RWPE2 (cell line): ENCODE measurements at regions not wholly inside any gene's neighbourhood (a gene's known extent, or its start where the extent isn't known, plus 50 kb on each side); places are given as distances from the start of the nearest gene placed in this dataset.

Experiments used
- ATAC-seq: fragments of 200-7000 bp; cut with Tn5 transposase; 3 replicates; pipeline ENCODE4 v1.9.1; 2021; ENCODE audit warnings: low read depth
- DNase-seq: peaks from one replicate; pipeline ENCODE4 v3.0.0-alpha.2; 2020; ENCODE audit warnings: low spot score
- H3K27ac ChIP-seq: fragments of 450-650 bp; 2 replicates; pipeline ENCODE4 v1.5.1; 2017; ENCODE audit warnings: mild to moderate bottlenecking; ENCODE audit not compliant: poor library complexity, severe bottlenecking
- H3K27me3 ChIP-seq: fragments of 250-450 bp; sonication (Bioruptor Pico); 2 replicates; pipeline ENCODE4 v1.5.1; 2021; ENCODE audit warnings: mild to moderate bottlenecking, moderate library complexity; ENCODE audit not compliant: insufficient read depth, poor library complexity, severe bottlenecking
- H3K36me3 ChIP-seq: fragments of 250-450 bp; sonication (Bioruptor Pico); 2 replicates; pipeline ENCODE4 v1.5.1; 2020; ENCODE audit warnings: low read depth, mild to moderate bottlenecking, moderate library complexity
- H3K4me1 ChIP-seq: fragments of 250-450 bp; sonication (Bioruptor Pico); 2 replicates; pipeline ENCODE4 v1.5.1; 2021; ENCODE audit warnings: mild to moderate bottlenecking, moderate library complexity; ENCODE audit not compliant: insufficient read depth, poor library complexity, severe bottlenecking
- H3K4me3 ChIP-seq: fragments of 250-450 bp; sonication (Bioruptor Pico); 2 replicates; pipeline ENCODE4 v1.5.1; 2021; ENCODE audit warnings: mild to moderate bottlenecking, moderate library complexity; ENCODE audit not compliant: severe bottlenecking
- H3K9me3 ChIP-seq: fragments of 250-450 bp; sonication (Bioruptor Pico); 2 replicates; pipeline ENCODE4 v1.5.1; 2021; ENCODE audit warnings: mild to moderate bottlenecking, moderate library complexity; ENCODE audit not compliant: severe bottlenecking
- TF ChIP-seq, protein P1 (sequence below): fragments of 450-650 bp; IDR thresholded peaks from one replicate; pipeline ENCODE4 v1.5.1; 2017; ENCODE audit warnings: mild to moderate bottlenecking, moderate library complexity; ENCODE audit not compliant: poor library complexity, severe bottlenecking

DNA sequence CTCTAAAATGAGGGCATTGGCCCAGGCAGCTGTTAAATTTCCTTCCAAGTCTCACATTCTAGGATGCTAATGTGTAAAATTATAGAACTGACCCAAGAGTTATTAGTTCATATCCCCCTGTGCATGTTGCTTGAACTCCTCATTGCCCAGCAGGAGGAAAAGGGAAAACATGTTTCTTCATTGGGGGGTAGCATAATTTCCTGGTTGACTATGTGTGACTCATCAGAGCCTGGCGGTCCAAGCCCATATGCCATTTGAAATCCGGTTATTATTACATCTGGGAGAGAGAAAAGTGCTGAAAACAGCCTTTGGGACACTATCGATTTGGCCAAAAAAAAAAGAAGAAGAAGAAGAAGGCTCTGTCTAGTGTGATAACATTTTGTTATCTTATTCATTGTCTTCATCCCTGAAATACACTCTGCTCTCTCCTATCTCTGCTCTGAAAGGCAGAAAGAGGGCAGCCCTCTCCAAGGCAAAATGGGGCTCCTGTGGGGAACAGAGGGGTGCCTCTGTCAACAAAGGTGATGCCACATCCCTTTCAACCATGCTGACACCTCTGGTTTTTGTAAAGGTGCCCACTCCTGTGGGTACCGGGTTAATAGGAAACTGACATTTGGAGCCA is 114.2 kb downstream of the DAD1 start:
- no peaks in the 10 kb centered on the region for H3K9me3 ChIP-seq
- H3K27me3 ChIP-seq: no peaks in the 10 kb centered on the region
- H3K4me3 ChIP-seq: no peak overlapping the region
- no peaks in the 10 kb centered on the region for H3K36me3 ChIP-seq
- H3K4me1 ChIP-seq: peaks cover 7% of the 10 kb centered on the region
- TF ChIP-seq, protein P1, sequence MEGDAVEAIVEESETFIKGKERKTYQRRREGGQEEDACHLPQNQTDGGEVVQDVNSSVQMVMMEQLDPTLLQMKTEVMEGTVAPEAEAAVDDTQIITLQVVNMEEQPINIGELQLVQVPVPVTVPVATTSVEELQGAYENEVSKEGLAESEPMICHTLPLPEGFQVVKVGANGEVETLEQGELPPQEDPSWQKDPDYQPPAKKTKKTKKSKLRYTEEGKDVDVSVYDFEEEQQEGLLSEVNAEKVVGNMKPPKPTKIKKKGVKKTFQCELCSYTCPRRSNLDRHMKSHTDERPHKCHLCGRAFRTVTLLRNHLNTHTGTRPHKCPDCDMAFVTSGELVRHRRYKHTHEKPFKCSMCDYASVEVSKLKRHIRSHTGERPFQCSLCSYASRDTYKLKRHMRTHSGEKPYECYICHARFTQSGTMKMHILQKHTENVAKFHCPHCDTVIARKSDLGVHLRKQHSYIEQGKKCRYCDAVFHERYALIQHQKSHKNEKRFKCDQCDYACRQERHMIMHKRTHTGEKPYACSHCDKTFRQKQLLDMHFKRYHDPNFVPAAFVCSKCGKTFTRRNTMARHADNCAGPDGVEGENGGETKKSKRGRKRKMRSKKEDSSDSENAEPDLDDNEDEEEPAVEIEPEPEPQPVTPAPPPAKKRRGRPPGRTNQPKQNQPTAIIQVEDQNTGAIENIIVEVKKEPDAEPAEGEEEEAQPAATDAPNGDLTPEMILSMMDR: no peak
- no peak overlapping the region for H3K27ac ChIP-seq
- DNase-seq (no peak), ATAC-seq (peak; percentile 26; the same call in 1 of the 3 replicates)

DNA sequence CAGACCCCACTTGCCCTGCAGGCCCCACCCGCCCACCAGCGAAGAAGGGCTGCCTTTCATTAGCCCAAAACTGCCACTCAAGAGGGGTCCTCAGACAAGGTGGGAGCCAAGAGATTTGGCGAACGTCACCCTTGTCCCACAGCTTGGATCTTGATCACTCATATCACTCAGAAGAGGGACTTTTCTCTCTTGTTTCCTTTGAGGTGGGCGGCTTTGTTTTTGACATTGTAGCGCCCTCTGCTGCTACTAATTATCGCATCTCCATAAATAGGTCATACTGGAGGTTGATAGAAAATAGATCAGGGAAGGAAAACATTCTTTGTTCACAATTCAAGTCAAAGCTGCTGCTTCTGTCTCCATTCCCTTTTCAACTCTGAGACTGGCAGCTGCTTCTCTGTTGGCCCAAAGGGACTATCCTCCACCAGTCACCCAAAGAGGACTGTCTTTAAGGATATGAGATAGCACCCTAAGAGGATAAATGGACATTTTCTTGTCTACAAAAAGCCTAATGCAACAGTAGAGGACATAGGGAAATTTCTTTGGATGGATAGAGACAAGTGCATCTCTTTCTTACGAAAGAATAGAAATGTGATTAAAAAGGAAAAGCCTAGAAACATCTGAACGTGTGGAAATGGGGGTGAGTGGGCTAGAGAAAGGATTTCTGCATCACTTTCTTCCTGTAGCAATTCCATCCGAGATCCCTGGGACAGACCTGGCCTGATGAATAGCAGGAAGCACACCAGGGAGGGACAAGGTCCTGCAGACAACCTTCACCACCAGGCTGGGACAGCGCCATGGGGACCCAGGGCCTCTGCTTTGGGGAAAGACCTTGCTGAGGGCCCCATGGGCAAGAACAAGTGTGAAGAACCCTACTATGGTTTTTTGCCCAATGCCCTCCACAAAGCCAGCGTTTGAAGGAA is 115.8 kb downstream of the DAD1 start:
- ATAC-seq: peak; percentile 69
- Histone ChIP-seq H3K36me3 (no peaks in the 10 kb centered on the region), H3K4me1 (peaks cover 7% of the 10 kb centered on the region), H3K9me3 (no peaks in the 10 kb centered on the region), H3K27me3 (no peaks in the 10 kb centered on the region), H3K4me3 (no peak overlapping the region), H3K27ac (no peak overlapping the region)
- no peak for DNase-seq
- TF ChIP-seq, protein P1: peak; percentile 87

DNA sequence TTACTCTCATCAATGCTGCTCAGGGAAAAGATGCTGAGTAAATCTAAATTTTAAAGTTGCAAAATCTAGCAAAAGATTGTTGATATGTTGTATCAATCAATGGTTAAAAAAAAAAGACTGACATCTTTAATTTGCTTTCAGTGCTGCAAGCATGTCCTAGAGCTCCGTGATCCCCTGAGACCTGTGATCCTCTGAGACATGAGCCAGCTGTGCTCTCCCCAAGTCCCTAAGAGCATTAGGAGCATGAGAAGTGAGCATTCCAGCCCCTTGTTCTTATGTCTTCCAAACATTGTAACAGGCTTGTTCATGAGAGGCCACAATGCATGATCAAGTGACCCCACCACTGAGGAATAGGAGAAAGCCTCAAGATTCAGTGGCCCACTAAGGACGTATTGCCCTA is 116.6 kb downstream of the DAD1 start:
- Histone ChIP-seq H3K4me3 (no peak overlapping the region), H3K36me3 (no peaks in the 10 kb centered on the region), H3K27ac (no peak overlapping the region), H3K9me3 (no peaks in the 10 kb centered on the region), H3K4me1 (peaks cover 7% of the 10 kb centered on the region), H3K27me3 (no peaks in the 10 kb centered on the region)
- TF ChIP-seq, protein P1: no peak
- ATAC-seq (no peak), DNase-seq (no peak)

DNA sequence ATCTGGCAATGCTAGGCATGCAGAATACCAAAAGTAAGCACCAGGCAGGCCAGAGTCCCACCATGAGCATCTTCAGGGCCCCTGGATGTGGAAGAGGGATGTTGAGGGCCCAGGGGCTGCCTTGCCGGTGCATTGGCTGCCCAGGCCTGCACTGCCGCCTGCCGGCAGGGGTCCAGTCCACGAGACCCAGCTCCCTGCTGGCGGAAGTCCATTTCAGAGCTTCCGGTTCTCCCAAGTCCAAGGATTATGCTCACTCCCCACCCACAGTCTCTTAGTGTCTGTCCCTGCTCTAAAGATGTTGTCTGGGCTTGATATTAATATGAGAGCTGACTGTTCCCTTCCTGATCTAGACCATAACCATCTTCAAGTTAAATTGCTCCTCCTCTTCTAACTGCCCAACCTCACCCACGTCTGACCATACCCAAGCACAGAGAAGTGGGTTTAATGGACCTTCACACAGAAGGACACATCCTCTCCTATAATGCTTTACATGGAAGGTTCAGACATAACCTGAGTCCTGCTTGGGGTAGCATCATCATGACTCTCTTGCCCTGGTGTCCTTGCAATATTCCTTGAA is 117.4 kb downstream of the DAD1 start:
- TF ChIP-seq, protein P1: peak; percentile 80
- H3K36me3 ChIP-seq: no peaks in the 10 kb centered on the region
- H3K9me3 ChIP-seq: no peaks in the 10 kb centered on the region
- H3K27ac ChIP-seq: no peak overlapping the region
- H3K27me3 ChIP-seq: no peaks in the 10 kb centered on the region
- no peak overlapping the region for H3K4me3 ChIP-seq
- DNase-seq (no peak), ATAC-seq (peak; percentile 62; the same call in 2 of the 3 replicates)
- peaks cover 8% of the 10 kb centered on the region for H3K4me1 ChIP-seq
